GM23248 (cell line): ENCODE measurements at regions not wholly inside any gene's neighbourhood (a gene's known extent, or its start where the extent isn't known, plus 50 kb on each side); places are given as distances from the start of the nearest gene placed in this dataset.
"Not testable (repeated sequence)": the region's sequence is repeated elsewhere in the genome, so short reads cannot be mapped to it uniquely, and the experiment has no call there.

ENCODE experiments used
- EZH2 ChIP-seq: fragments of 200-600 bp; sonication (generic); IDR thresholded peaks from 2 replicates; pipeline ENCODE4 v1.6.1; 2018; ENCODE audit warnings: antibody characterized with exemption, mild to moderate bottlenecking; ENCODE audit not compliant: insufficient read depth, poor library complexity, severe bottlenecking
- EZH2phosphoT487 ChIP-seq: fragments of 200-600 bp; sonication (generic); IDR thresholded peaks from 2 replicates; pipeline ENCODE4 v1.6.1; 2018; ENCODE audit warnings: antibody characterized with exemption, moderate library complexity, mild to moderate bottlenecking, low read depth; ENCODE audit not compliant: insufficient read depth

GRCh38 chr4:26209378-26209777 lies 111.4 kb upstream of the RBPJ start:
- TF ChIP-seq EZH2, EZH2phosphoT487: not testable (repeated sequence)
